Astrocyte of the spinal cord (primary cell): ENCODE measurements at regions not wholly inside any gene's neighbourhood (a gene's known extent, or its start where the extent isn't known, plus 50 kb on each side); places are given as distances from the start of the nearest gene placed in this dataset.

Source experiments
- DNase-seq: peaks from one replicate; pipeline ENCODE4 v3.0.0; 2011; ENCODE audit warnings: low read depth, low spot score
- H3K4me3 ChIP-seq: 2 replicates; pipeline ENCODE4 v1.5.1; 2011; ENCODE audit warnings: low read depth, mild to moderate bottlenecking, low read length, moderate library complexity
- in situ Hi-C: cut with HindIII; loops from 2 replicates; pipeline ENCODE4 v1.10.0; 2017; ENCODE audit warnings: low sequenced_read_pairs
- TF ChIP-seq, protein P1 (sequence below): IDR thresholded peaks from 2 replicates; pipeline ENCODE4 v1.5.1; 2012; ENCODE audit warnings: low read depth, mild to moderate bottlenecking, low read length, inconsistent platforms

DNA sequence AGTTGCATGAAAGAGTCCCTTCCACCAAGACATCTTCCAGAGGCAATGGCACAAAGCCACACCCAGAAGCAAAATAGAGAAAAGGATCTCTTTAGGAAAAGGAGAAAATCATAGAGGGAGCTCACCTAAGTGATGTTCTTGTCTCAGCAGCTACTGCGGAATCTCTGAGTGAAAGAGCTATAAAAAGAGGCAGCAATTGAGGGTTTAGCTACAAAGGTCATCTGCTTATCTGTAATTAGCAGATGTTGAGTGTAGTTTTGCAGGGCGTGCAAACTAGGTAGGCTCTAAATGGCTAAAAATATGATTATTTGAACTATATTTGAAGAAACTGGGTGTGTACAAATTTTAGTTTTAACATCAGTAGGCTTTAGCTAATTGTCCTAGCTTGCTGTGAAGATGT is 276.0 kb downstream of the HS3ST1 start:
- in situ Hi-C loops: no loop called here
- no peak overlapping the region for H3K4me3 ChIP-seq
- TF ChIP-seq, protein P1, sequence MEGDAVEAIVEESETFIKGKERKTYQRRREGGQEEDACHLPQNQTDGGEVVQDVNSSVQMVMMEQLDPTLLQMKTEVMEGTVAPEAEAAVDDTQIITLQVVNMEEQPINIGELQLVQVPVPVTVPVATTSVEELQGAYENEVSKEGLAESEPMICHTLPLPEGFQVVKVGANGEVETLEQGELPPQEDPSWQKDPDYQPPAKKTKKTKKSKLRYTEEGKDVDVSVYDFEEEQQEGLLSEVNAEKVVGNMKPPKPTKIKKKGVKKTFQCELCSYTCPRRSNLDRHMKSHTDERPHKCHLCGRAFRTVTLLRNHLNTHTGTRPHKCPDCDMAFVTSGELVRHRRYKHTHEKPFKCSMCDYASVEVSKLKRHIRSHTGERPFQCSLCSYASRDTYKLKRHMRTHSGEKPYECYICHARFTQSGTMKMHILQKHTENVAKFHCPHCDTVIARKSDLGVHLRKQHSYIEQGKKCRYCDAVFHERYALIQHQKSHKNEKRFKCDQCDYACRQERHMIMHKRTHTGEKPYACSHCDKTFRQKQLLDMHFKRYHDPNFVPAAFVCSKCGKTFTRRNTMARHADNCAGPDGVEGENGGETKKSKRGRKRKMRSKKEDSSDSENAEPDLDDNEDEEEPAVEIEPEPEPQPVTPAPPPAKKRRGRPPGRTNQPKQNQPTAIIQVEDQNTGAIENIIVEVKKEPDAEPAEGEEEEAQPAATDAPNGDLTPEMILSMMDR: no peak
- DNase-seq: no peak

DNA sequence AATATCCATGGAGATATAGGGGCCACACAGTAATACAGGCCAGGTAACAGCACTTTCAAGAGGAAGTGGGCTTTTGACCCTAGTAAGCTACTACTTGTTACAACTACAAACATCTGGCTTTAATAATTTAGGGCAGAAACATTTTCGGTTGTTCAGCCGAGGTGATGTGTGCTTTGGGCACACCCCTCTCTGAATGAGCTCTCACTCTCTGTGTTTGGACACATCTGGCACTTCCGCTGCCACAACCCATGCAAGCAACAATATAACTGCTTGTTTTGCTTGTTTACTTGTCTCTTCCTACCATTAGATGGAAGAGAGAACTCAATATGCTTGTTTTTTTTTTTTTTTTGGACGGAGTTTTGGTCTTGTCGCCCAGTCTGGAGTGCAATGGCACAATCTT is 277.2 kb downstream of the HS3ST1 start:
- TF ChIP-seq, protein P1: no peak
- H3K4me3 ChIP-seq: no peak overlapping the region
- no peak for DNase-seq
- in situ Hi-C loops: no loop called here

DNA sequence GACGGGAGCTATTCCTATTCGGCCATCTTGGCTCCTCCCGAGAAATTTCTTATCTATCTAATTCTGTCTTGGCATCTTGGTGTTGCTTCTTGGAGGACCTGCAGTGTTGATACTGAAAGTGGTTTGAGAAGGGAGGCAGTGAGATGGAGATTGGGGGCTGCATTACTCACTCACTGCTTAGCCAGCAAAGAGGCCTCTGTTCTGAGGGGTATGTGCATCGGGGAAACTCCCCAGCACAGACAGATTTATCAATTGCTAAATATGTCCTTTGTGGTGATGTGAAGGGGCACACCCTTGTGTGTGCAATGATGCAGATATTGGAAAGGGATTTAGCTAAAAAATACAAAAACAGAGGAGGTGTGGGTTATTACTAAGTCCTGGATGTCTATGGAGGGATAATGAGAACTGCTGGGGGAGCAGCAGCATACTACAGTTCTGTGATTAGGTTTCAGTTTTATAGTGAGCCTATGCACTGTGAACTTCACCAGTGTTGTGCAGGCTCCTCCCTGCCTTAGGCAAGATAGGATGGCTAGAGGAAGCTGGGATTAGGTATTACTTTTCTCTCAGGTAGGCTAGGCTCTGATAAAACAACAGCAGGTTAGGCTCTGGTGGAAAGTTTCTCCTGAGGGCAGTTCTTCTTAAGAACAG is 279.0 kb downstream of the HS3ST1 start:
- TF ChIP-seq, protein P1: no peak
- no peak overlapping the region for H3K4me3 ChIP-seq
- DNase-seq: no peak

DNA sequence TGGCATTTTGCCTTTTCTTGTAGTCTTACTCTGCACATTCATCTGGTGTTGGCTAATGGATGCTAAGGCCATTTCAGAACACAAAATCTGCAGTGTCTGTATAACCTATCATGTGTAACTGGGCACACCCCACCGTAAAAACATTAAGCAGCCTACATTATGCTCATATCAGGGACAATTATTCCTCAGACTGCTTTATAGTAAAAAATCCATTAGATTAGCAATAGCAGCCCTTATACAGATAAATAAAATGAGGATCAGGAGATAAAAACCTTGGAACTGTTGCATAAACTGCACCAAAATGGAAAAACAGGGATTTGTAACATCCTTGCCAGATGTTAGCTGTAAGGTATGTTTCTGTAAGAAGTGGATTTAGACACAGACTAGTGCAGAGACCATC is 288.8 kb downstream of the HS3ST1 start:
- in situ Hi-C loops: no loop called here
- no peak for DNase-seq
- TF ChIP-seq, protein P1: no peak
- no peak overlapping the region for H3K4me3 ChIP-seq

More for the DNA sequence above, 279.0 kb downstream of the HS3ST1 start:
- in situ Hi-C loops: no loop called here

DNA sequence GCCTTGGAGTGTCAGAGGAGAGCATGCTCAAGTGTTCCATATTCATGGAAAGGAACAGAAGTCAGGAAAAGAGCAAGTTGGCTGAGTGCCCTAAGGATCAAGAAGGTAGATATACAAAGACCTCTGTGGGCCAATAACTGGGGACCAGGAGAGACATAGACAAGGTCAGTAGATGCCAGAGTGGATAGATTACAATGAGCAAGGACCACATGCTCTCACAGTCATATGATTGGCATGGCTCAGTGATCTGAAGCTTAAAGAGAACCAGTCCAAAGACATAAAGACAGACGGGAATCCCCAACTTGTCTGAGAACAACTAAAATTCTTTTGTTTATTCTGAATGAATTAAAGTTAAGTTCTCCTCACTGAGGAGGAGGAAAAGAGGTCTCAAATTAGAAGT is 289.7 kb downstream of the HS3ST1 start:
- DNase-seq: no peak
- in situ Hi-C loops: no loop called here
- TF ChIP-seq, protein P1: no peak
- no peak overlapping the region for H3K4me3 ChIP-seq

DNA sequence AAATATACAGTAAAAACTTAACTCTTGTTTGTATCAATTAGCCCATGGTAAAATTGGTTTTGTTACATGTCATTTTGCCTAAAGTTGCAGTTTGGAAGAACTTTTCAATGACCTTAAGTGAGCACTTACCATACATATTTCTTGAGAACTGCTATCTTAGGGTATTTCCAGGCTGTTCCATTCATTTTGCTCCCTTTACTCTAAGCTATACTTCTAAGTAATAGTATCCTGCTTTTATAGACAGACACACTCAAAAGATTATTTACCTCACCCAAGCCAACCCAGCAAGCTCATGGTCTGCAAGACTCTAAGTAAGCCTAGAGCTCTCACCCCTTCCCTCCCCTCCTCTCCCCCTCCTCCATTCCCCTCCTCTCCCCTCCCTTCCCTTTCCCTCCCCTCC is 294.0 kb downstream of the HS3ST1 start:
- TF ChIP-seq, protein P1: no peak
- in situ Hi-C loops: no loop called here
- DNase-seq: no peak
- no peak overlapping the region for H3K4me3 ChIP-seq
